ENCODE measurements at regions not wholly inside any gene's neighbourhood (a gene's known extent, or its start where the extent isn't known, plus 50 kb on each side); places are given as distances from the start of the nearest gene placed in this dataset.

- Histone ChIP-seq H4K20me1 (ENCODE audit: insufficient read depth, low read length) (no peaks in the 10 kb centered on the region), H3K9ac (ENCODE audit: low read depth, low read length) (no peak overlapping the region), H3K36me3 (ENCODE audit: control insufficient read depth, insufficient read depth, low read length) (no peaks in the 10 kb centered on the region), H3K79me1 (ENCODE audit: low read depth in 1 of 2, low read length in 2 of 2) (no peaks in the 10 kb centered on the region), H2BK20ac (ENCODE audit: low read depth, low read length) (peak overlapping the region; percentile 10; the same call in 1 of the 2 replicates), H3K27ac (ENCODE audit: insufficient read depth, low read length) (no peak overlapping the region), H2BK5ac (ENCODE audit: low read depth, low read length, poor library complexity, severe bottlenecking) (no peak overlapping the region), H3K56ac (ENCODE audit: extremely low read depth, insufficient read depth, low read length) (no peak overlapping the region), H3K23ac (ENCODE audit: low read depth, low read length) (no peak overlapping the region), H4K5ac (ENCODE audit: low read depth, low read length) (peak overlapping the region; percentile 69; the same call in 1 of the 2 replicates), H3K4me2 (ENCODE audit: low read depth, low read length) (no peak overlapping the region), H2BK15ac (ENCODE audit: low read depth, low read length) (no peak overlapping the region), H3K4me3 (ENCODE audit: insufficient read depth, low read depth, low read length) (no peak overlapping the region), H4K91ac (ENCODE audit: insufficient read depth, low read depth, low read length) (no peak overlapping the region), H3K18ac (ENCODE audit: low read depth, low read length) (no peak overlapping the region; the same call in 1 of the 2 replicates), H3K4me1 (ENCODE audit: control insufficient read depth, insufficient read depth, low read length) (no peaks in the 10 kb centered on the region), H2AK9ac (replicated peaks; ENCODE audit: low read depth, low read length, poor library complexity) (no peak overlapping the region), H3K14ac (replicated peaks; ENCODE audit: low read depth, low read length) (no peak overlapping the region), H4K8ac (ENCODE audit: low read depth in 2 of 2, low read length in 2 of 2) (no peak overlapping the region), H3K9me1 (ENCODE audit: insufficient read depth, low read length) (no peaks in the 10 kb centered on the region), H2AFZ (replicated peaks; ENCODE audit: low read length, poor library complexity) (no peak overlapping the region), H2BK120ac (ENCODE audit: low read depth, low read length) (peak overlapping the region; percentile 27; the same call in 1 of the 2 replicates), H3K9me3 (ENCODE audit: control insufficient read depth, insufficient read depth, low read length) (peaks cover 3% of the 10 kb centered on the region; the same call in 1 of the 2 replicates), H2AK5ac (ENCODE audit: low read depth, low read length) (no peak overlapping the region), H3K4ac (ENCODE audit: low read depth, low read length) (no peak overlapping the region), H3K27me3 (ENCODE audit: control insufficient read depth, insufficient read depth, low read length) (no peaks in the 10 kb centered on the region; the same call in 1 of the 2 replicates)
- in situ Hi-C loops (cut with MboI; ENCODE audit: low sequenced_read_pairs): loop anchor here (5.0 kb wide), 1 partner anchor 157 kb away; no protein-coding TSS in a partner anchor
- TF ChIP-seq MXI1 (IDR thresholded peaks at IDR 0.05; ENCODE audit: borderline replicate concordance, low read depth, low read length) (no peak), RAD21 (IDR thresholded peaks at IDR 0.05; ENCODE audit: low read length) (no peak), CHD1 (IDR thresholded peaks at IDR 0.05; ENCODE audit: low read depth, low read length) (no peak), BHLHE40 (IDR thresholded peaks at IDR 0.05; ENCODE audit: low read depth, low read length) (no peak), SMC3 (IDR thresholded peaks at IDR 0.05; ENCODE audit: low read depth, low read length) (no peak), MAZ (IDR thresholded peaks at IDR 0.05; ENCODE audit: borderline replicate concordance, low read depth, low read length) (no peak), RCOR1 (IDR thresholded peaks at IDR 0.05; ENCODE audit: insufficient replicate concordance, low read length) (no peak), RFX5 (IDR thresholded peaks at IDR 0.05; ENCODE audit: low read depth, low read length) (no peak), ELK1 (IDR thresholded peaks at IDR 0.05; ENCODE audit: borderline replicate concordance, low read depth, low read length) (no peak)
- ChIA-PET CTCF (interaction anchor here (1.2 to 3.8 kb wide), 4 partner anchors 69 to 170 kb away, joined by 6 to 58 read pairs (median 6); no protein-coding TSS in a partner anchor), POLR2A (ENCODE audit: unreplicated experiment) (no interaction called here)
- intact Hi-C loops (cut with micrococcal nuclease): loop anchor here (1.0 to 5.0 kb wide), 2 partner anchors 67 to 159 kb away; partner anchors contain the start of gene MCTP2
- no peak for DNase-seq
- no TSS peak for BruUV-seq (replicated peaks)
- ATAC-seq (ENCODE audit: low read depth): no peak
- dilution Hi-C loops (cut with HindIII; ENCODE audit: low sequenced_read_pairs, unreplicated experiment): no loop called here
- WGBS, 2 experiments (ENCODE audit: extremely low coverage in 2 of 2, insufficient read length in 1 of 2): 60% methylated on average over 1 of the region's 3 CpGs; no CpG with 5 or more reads in 1 of the 2 experiments
Observed at GRCh38 chr15:94164971-94165370, 66.4 kb upstream of the MCTP2 start.
